NOMO-1 (cell line): ENCODE measurements at regions not wholly inside any gene's neighbourhood (a gene's known extent, or its start where the extent isn't known, plus 50 kb on each side); places are given as distances from the start of the nearest gene placed in this dataset.

Source experiments
- DNase-seq, 2 experiments: peaks; one replicate each; lab custom pipeline; 2025; ENCODE audit not compliant: unreplicated experiment in 2 of 2; lab: John Stamatoyannopoulos, UW

DNA sequence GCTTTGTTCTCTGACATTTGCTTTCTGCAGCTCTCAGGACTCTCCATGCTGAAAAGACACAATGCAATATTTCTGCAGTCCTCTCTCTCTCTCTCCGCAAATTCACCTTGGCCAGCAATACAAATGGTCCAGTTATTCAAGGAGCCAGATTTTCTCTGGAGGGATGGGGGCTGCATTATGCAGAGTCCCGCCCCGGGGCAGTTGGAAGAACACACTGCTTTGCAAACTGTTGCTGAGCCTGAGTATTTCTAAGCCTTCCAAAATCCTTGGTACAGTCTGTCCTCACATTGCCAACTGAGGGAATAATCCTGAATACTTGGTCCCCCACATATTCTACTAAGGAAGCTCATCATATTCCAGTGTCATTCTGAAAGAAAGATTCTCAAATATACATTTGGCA is 94.3 kb upstream of the ZC3H12C start:
- no peak for DNase-seq

DNA sequence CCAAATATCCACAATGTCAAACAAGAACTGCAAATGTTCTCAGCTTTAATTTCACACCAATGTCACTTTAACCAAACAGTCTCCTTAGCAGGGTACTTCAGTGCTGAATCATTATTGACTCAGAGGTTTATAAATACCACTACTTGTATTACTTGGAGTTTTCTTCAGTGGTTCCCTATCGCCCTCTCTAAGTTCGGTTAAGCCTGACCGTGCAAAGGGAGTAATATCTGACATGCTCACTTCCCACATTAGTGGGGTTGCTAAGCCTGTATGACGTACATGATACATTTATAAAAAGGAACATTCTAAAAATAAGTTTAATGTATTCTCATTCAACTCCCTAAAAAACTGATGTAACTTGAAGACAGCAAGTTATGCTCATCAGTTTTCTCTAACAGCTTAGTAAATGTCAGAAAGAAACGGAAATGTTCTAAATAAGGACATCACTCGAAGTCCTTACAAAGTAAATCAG is 93.1 kb upstream of the ZC3H12C start:
- DNase-seq, result peak; percentile 67 to 97

DNA sequence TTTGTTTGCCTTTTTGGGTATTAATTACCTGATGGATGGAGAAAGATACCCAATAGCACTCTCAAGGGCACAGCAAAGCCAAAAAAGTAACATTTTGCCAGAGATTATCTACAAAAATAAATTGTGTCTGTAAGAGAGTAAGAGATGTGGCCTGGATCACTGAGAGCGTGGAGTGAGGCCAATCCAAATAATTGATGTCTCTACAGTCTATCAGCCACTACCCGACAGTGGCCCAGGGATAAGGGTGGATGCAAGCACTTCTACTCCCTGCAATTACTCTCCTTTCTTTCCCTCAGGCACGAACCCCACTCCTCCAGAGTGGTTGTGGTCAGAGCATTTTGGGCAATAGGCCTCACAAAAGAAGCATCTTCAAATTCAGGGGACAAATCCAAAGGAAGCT is 92.3 kb upstream of the ZC3H12C start:
- DNase-seq, result no peak

DNA sequence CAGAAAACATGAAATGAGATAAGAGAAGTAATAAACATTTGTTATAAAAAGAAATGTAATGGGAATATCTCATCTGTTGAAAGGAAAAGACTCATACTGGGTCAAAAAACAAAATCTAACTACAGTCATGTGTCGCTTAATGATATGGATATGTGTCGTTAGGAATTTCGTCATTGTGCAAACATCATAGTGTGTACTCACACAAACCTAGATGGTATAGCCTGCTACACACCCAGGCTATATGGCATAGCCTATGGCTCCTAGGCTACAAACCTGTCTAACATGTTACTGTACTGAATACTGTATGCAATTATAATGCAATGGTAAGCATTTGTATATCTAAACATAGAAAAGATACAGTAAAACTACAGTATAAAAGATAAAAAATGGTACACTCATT is 89.8 kb upstream of the ZC3H12C start:
- DNase-seq, result no peak

DNA sequence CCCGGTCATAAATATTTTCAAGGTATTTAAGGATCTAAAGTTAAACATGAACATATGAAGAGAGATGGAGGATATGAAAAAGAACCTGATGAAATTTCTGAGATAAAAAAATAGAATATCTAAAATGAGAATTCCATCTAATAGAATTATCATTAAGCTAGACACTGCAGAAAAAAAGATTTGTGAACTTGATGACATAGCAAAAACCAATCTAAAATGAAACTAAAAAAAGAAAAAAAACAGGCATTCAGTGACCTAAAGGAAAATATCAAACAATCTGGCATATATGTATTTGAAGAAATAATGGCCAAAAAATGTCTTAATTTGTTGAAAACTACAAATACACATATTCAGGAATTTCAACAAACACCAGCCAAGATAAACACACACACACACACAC is 81.6 kb upstream of the ZC3H12C start:
- no peak for DNase-seq

DNA sequence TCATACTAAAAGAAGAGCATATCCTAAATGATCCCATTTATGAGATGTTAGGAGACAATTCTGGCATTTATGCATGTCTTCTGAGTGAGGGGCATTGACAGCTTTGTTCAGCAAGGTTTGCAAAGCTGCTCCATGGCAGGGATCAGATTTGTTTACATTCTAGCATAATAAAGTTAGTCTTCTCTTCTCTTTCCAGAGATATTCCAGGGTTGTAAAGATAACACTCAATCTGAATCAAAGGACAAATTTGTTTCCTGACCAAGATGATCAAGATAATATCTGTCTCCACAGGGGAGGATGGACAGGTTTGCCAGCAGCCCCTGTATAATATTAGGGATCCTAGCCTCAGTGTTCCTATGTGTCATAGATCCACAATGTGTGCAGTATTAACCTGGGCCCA is 77.5 kb upstream of the ZC3H12C start:
- DNase-seq, result no peak

DNA sequence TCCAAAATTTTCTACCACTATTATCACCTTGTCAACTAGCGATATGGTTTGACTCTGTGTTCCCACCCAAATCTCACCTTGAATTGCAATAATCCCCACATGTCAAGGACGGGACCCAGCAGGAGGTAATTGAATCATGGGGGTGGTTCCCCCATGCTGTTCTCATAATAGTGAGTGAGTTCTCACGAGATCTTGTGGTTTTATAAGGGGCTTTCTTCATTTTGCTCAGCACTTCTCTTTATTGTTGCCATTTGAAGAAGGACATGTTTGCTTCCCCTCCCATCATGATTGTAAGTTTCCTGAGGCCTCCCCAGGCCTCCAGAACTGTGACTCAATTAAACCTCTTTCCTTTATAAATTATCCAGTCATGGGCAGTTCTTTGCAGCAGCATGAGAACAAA is 73.5 kb upstream of the ZC3H12C start:
- no peak for DNase-seq

DNA sequence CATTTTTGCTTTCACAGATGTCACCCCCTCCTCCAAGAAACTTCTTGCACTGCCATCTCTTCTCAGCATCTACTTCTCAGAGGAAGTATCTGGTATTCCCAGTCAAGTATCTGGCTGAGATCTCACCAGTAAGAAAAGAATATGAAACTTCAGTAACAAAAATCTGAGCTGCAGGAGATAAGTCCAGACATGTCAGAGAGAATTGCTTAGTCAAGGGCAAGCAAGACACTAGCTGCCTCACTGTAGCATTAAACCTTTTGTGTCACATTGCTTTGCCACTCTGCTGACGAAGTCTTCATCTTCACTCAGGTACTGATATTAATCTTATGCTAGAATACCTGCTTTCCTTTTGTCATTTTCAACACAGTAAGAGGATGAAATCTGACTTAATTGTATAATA is 70.6 kb upstream of the ZC3H12C start:
- no peak for DNase-seq

DNA sequence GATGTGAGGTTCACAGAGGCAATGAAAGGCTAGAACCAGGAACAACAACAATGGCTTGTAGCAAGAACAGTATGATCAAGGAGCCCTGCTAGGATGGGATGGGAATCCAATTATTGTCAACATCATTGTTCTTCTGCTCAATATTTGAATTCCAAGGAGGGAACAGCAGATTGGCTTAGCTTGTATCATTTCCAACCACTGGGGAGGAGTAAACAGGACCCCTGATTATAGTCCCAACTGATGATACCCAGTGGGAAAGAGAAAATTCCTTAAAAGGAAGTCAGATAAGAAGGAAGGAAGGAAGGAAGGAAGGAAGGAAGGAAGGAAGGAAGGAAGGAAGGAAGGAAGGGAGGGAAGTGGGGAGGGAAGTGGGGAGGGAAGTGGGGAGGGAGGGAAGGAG is 69.5 kb upstream of the ZC3H12C start:
- no peak for DNase-seq

DNA sequence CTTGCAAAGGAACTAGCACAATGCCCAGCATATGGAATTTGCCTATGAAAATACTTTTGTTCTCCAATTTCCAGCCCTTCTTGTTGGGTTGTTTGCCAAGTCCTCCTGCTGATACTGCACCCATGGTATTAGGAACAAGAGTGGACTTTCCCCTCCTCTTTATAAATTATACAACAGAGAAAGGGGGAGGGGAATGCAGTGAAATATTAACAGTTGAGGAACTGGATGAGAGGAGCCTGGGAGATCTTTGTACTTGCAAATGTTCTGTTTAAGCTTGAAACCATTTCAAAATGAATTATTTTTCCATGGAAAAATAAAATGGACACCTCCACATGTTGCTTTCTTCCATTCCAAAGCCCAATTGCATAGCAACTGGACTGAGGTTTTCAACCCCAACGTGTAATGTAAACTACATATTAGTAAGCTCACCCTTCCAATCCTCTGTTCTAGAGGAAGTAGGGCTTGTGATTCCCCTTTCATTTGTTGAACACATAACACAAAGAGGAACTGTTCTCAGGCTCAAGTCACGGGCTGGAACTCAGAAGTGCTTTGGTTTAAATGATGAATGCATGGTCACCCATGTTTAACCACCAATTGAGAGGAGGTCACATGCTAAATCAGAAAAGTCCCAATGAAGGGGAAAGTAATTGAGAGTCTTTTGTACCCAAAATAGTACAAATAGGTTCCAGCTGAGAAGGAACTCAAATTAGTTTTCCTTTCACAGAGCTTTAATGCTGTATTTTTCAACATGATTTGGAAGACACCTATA is 66.2 kb upstream of the ZC3H12C start:
- DNase-seq, result peak; percentile 69 to 89

DNA sequence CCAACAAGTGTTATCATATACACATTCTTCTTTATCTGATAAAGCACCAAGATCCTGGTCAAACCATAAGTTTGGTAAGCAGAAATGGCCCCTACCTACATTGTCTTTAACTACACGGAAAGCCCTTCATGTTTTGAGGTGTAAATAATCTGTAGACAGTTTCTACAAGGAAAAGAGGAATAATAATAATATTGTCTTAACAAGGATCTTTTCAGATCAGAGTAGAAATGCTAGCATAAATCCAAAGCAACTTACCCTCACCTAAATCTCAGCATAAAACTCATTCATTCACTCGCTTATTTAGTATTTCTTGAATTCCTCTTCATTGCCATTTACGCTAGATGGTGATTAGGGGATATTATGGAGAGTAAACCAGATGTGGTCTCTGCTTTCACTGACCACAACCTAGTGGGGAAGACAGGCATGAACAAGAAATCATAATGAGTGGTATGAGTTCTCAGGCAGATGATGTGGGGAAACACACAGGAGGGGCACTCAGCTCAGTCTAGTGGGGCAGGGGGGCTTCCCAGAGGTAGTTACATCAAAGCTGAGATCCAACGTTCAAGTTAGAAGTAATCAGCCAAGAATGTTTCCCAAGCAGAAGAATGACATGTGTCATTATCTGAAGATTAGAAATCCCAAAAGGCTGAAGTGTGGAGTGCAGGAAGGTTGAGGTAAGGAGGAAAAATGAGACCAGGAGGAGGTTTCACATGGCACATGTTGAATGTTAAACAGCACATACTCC is 65.4 kb upstream of the ZC3H12C start:
- DNase-seq, result no peak

DNA sequence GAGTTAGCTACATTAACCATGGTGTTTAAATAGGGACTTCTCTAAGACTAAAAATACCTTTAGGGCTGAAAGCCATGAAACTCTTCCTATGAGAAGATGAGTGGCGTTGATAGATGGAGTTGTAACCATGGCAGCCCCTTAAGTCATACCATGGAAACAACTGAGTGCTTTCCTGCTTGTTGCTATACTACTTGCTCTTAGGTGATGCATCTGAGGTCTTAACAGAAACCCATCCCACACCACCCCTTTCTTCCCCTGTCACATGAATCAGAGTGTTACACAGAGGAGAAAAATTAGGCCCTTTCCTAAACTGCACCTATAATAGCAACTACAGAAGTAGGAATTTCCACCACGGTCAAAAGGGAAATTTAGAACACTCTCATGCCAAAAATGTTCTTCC is 64.3 kb upstream of the ZC3H12C start:
- no peak for DNase-seq

DNA sequence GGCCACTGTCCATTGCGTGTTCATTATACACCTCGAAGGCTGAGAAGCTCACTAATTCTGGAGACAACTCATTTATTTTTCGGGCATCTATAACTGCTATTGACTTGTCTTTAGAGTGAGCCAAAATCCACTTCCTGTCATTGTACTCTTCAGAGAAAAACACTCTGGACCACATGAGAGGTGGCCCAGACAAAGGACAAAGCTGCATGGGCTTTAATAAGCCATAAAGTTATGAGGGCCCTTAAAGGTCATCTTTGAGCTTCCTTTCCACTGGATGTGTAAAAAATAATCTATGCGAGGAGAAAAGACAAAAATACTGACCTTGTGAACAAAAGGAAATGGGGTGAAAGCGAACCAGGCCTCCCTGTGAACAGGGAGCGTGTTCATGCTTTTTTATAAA is 63.5 kb upstream of the ZC3H12C start:
- DNase-seq, result no peak

DNA sequence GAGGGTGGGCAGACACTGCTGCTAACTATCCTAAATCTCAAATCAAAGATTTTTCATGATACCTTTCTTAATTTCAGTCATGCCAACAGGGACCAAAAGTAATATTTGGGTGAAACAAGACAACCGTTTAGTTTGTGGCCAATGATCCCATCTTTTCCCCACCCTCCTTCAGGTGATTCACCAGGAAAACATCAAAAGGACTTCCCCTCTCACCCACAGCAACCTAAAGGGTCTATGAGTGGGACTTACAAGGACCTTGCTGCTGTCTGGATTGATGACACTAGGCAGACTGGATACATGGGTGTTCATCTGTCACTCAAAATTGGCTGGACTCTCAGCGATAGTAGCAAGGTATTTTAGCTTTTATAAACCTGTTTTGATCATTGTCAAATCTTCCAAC is 62.0 kb upstream of the ZC3H12C start:
- DNase-seq, result no peak

DNA sequence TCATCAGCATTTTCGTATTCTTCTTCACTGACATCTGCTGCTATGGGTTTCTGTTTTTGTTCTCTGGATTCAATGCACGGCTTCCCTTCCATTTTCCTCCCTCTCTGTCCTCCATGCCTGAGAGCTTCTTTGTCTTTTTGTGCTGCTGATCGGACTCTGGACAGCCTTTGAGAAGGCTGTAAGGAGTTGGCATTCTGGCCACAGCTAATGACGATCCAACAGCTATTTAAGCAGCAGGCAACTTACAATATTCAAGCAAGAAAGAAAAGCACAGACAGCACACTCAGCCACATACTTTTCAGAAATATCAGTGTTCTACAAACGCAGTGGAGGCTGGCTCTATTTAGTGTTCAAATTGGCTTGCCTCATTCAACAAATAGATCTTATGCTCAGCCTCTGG is 60.9 kb upstream of the ZC3H12C start:
- no peak for DNase-seq

DNA sequence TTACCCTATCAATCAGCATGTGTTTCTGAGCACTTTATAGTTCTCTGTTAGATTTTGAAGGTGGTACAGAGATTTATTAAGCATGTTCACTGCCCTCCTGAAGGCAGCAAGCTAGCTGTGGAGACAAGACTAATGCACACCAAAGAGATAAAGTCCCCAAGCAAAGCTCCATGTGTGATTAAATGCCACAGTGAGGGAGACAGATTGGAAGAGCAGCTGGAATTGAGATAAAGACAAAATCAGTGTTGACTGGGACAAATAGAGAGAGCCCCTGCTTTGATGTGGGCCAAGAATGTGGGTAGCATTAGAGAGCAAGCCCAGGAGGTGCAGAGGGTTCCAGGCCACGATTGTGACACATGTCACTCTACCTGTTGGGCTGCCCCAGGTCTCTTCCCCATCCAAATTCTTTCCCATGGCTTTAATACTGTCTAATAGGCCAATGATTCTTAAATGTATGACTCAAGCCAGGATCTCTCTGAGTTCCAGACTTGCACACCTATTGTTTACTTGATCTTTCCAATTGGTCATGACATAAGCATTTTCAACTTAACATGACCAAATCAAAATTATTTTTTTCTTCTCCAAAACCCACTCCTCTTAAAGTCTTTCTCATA is 60.1 kb upstream of the ZC3H12C start:
- no peak for DNase-seq

DNA sequence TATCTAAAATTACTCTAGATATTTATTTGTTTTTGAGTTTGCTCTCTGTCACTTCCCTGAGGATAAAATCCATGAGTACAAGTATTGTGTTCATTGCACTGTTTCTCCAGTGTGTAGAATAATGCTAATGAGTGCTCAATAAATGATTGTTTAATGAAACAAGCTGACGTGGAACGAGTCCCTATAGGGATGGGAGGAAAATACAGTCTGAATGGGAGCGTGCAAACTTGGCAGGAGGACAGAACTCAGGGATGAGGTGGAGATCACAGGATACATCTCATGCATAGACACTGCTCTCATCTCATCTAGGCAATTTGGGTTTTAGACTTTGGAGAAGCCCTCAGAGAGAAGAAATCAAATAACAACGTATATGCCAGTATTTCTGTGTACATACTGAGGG is 58.4 kb upstream of the ZC3H12C start:
- no peak for DNase-seq

DNA sequence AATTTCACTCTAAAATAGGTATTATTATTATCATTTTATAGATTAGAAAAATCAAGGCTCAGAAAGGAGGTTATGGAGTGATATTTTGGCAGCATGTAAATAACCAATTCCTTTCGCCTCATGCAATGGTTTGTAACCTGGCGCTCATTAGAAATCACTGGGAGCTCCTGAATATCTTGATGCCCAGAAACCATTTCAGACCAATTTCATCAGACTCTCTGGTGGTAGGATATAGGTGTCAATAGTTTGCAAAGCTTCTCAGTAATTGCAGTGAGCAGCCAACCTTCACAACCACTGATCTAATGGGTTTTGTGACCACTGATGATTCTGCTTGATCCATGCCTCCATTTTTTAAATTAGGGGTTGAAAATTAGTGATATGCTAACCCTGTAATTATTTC is 57.8 kb upstream of the ZC3H12C start:
- no peak for DNase-seq

DNA sequence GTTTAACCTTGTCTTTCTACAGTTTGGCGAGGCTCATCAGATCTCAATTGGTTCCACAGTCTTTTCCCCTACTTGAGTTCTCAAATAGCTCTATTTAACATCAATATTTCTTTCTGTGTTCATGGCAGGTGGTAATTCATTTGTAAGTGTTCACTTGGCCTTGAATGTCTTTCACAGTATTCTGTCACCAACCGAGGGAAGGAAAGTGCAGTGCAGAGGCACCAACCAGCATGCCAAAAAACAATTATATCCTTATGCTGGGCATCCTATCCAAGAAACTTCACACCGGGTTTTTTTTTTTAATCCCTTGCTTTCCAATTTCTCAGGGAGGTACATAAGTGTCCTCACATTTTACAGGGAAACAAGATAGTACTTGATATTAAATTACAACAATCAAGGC is 55.0 kb upstream of the ZC3H12C start:
- no peak for DNase-seq
